Endometrium (tissue), 2 donors: ENCODE measurements at regions not wholly inside any gene's neighbourhood (a gene's known extent, or its start where the extent isn't known, plus 50 kb on each side); places are given as distances from the start of the nearest gene placed in this dataset.

Source experiments
- FAIRE-seq: peaks from 2 replicates; lab custom pipeline; 2012; peaks lifted over from hg19 to GRCh38; lab: Jason Lieb, UNC
- donor health status: control.
- donor health status: control.

- no peak for FAIRE-seq
Measured at GRCh38 chr11:26187639-26188038, 144.3 kb upstream of the ANO3 start.

GRCh38 chr11:26188554-26188953 is 143.4 kb upstream of the ANO3 start:
- FAIRE-seq = no peak

GRCh38 chr11:26191193-26191592 is 140.7 kb upstream of the ANO3 start:
- no peak for FAIRE-seq

DNA sequence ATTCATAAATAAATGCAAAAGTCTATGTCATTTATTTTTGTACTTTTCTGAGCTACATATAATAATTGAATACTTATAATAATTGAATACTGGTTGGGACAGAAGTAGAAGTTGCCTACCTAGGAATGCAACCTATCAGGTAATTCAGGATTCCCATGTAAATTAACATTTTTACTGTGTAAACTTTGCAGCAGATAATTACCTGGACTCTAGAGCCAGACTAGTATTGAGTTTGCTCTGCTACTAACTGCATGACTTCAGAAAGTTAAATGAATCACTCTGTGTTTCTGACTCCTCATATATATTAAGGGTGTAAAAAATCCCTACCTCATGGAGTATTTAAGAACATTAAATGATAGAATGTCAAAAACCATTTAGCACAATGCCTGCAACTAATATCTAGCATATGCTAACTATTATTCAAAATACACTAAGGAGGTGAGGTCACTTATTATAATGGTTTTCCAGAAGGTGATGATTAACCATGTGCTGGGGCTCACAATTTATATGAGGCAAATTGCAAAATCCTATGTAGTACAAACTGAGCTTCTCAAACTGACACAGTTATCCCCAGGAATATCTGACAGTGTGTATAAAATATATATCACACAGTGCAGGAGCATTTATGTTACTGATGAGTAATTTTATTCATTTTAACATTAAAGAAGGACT is 138.1 kb upstream of the ANO3 start:
- FAIRE-seq = no peak

DNA sequence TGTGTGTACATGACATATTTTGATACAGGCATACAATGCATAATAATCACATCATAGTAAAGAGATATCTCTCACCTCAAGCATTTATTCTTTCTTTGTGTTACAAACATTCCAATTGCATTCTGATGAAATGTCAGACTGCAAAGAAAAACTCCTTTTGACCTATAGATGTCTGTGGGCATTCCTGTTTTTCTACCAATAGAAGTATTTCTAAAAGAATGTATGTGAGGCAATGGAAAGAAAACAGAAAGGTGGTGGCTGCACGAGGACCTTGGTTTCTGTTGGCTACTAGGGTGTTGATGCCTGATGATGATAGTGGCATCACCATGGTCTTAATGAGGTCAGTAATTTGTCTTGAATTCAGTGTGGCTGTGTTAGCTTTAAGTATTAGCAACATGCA is 137.0 kb upstream of the ANO3 start:
- FAIRE-seq = no peak

- FAIRE-seq = no peak
Measured at GRCh38 chr11:26198532-26199096, 133.3 kb upstream of the ANO3 start.

- FAIRE-seq = no peak
Measured at GRCh38 chr11:26199331-26200095, 132.4 kb upstream of the ANO3 start.

- no peak for FAIRE-seq
Measured at GRCh38 chr11:26201411-26201810, 130.5 kb upstream of the ANO3 start.

DNA sequence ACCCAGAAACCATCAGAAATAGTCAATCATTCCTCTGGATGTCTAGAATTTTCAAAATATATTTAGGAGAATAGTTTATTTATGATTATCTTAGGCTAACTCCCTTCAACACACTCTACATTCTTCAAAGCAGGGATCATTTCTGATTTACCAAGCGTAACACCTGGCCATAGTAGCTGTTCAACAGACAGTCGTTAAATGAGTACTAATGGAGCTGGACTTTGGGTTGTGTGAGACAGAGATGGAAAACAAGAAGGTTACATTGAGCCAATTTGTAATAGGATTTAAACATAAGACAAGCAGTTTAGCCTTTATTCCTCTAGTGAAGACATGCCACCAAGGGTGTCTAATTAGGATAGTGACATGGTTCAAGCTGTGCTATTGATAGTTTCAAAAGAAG is 129.2 kb upstream of the ANO3 start:
- no peak for FAIRE-seq

- no peak for FAIRE-seq
Measured at GRCh38 chr11:26204101-26204500, 127.8 kb upstream of the ANO3 start.

DNA sequence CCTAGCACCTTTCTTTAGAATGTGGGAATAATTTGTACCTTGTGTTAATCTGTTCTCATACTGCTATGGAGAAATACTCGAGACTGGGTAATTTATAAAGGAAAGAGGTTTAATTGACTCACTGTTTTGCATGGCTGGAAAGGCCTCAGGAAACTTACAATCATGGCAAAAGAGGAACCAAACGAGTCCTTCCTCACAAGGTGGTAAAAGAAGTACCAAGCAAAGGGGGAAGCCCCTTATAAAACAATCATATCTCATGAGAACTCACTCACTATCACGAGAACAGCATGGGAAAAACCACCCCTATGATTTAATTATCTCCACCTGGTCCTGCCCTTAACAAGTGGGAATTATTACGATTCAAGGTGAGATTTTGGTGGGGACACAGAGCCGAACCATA is 127.1 kb upstream of the ANO3 start:
- FAIRE-seq = no peak

DNA sequence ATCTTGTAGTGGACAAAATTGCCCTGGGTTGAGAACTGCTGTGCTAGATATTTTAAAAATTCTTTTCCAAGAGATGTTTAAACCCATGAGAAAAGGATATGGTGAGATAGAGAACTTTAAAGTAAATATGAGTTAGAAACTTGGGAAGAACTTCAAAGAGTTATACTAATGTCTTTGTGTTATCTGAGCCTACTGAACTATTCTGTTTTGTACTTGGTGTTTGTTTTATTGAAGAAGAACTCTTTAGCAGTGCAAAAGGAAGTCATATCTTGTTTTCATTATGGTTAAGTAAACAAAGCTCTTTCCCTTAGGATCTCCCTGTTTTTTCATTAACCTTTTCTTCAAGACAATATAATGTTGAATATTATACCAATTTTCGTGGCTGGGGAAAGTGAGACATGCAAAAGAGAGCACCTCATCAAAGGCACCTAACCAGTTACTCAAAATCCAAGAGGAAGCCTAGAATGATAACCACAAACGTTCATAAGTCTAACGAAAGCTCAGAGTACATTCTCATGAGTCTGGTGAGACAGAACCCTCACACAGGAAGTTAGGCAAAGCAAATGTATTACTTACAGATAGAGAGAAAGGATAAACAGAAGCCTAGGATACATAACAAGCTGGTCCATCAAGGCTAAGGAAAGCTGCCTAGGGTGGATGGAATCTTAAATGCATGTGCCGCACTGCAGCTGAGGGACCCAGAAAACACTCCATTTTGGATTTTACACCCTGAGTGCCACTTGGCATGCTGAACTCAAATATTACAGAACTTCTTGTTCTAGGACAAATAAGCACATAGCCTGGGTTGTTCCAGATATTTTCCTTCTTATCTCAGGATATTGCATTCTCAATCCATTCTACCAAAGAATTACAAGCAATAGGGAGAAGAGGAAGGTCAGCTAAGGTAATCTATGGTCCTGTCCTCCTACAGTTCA is 112.5 kb upstream of the ANO3 start:
- FAIRE-seq = no peak

DNA sequence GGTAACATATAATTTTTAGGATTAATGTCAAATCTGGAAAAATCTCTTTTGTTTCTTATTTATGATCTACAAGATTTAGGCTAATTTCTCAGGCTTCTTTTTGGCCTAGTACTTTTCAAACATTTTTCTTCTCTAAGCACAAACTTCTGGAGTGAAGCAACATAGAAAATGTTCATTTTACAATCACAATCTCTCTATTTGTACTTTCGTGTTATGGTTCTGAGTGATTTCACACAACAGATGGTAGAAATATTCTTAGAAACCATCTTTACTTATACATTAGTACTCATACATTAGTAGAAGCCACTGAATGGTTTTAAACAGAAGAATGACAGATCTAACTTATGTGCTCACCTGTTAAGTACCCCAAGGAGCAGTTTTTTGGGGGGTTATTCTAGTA is 106.3 kb upstream of the ANO3 start:
- no peak for FAIRE-seq

DNA sequence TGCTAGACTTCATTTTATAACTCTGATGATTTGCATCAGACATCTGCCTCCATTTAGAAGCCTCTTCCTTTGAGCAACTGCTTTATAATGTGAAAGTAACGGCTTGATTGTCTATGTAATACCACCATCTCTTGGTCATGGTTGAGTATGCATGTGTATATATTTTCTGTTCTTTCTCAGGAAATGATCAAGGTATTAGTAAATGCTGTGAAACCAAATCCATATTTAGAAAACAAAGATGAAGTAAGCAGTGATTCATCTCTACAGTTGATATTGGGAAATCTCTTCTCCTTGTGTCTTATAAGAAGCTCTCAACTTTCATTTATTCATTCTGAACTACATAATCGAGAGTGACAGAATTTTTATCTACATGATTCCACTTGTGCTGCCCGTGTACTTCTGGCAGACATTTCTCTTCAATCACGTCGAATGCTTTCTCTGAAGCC is 104.6 kb upstream of the ANO3 start:
- peak; percentile 80 for FAIRE-seq

DNA sequence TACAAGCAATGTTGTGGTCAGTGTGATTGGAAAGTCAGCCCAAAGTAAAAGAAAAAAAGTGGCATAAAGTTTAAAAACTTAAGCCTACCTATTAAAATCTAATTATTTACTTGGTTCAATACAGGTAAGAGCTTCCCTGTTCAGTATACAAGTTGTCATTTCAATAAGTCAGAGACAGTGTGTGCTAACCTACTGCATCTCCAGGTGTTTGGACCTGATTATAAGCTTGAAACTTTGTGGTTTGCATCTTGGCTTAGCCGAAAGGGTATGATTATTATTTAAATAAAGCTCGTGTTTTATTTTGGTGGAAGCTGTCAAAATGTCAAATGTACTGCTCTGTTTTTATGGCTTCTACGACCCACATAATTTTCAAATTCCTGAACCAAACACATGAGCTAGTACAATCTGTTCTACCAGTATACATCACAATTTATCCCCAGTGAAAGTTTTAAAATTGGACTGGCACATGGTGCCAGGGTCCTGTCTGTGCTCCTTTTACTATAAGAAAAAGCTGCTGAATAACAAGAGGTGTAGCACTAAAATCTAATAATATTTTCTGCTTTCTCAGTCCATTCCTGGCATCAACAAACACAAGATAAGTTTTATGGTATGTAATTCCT is 103.9 kb upstream of the ANO3 start:
- FAIRE-seq = no peak

GRCh38 chr11:26228778-26229177 is 103.2 kb upstream of the ANO3 start:
- no peak for FAIRE-seq

GRCh38 chr11:26229257-26229656 is 102.7 kb upstream of the ANO3 start:
- FAIRE-seq = no peak

DNA sequence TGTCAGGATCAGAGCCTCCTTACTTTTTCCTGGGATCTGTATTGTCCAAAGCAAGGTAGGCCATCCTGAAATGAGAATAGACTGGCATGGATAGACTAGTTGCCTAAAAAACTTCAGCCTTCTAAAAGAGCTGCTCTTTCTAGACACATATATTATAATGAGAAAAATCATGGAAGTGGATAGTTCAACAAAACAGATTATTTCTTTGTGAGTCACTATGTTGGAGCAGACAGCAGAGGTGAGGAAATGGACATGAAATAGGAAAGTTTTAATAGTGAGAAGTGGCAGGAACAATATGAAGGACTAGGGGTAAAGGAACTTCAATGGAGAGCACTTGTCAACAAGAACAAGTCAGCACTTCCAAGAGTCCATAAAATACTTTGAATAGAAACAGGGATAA is 101.9 kb upstream of the ANO3 start:
- no peak for FAIRE-seq

DNA sequence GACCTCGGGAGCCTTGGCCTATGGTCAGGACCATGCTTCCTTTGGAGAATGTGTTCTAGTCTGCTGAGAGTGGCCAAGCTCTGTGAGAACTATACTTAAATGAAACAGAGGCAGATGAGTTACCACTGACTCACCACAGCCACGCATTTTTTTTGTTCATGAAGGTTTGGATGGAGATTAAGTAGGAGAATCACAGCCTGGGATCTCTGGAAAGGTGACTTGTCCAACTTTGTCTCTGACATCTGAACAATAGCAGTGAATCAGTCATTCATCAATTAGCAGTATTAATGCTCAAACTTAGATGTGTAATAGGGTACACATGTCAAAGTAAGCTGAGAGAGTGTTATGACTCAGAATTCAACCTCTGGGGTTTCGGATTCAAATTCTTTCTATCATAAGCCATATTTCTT is 100.7 kb upstream of the ANO3 start:
- no peak for FAIRE-seq

- no peak for FAIRE-seq
Measured at GRCh38 chr11:26234451-26234850, 97.5 kb upstream of the ANO3 start.

GRCh38 chr11:26243426-26243825 is 88.5 kb upstream of the ANO3 start:
- no peak for FAIRE-seq

- FAIRE-seq = no peak
Measured at GRCh38 chr11:26244207-26244606, 87.7 kb upstream of the ANO3 start.
